RWPE2 (cell line): ENCODE measurements at regions not wholly inside any gene's neighbourhood (a gene's known extent, or its start where the extent isn't known, plus 50 kb on each side); places are given as distances from the start of the nearest gene placed in this dataset.

Source experiments
- ATAC-seq: fragments of 200-7000 bp; cut with Tn5 transposase; 3 replicates; pipeline ENCODE4 v1.9.1; 2021; ENCODE audit warnings: low read depth
- DNase-seq: peaks from one replicate; pipeline ENCODE4 v3.0.0-alpha.2; 2020; ENCODE audit warnings: low spot score
- H3K27ac ChIP-seq: fragments of 450-650 bp; 2 replicates; pipeline ENCODE4 v1.5.1; 2017; ENCODE audit warnings: mild to moderate bottlenecking; ENCODE audit not compliant: poor library complexity, severe bottlenecking
- H3K27me3 ChIP-seq: fragments of 250-450 bp; sonication (Bioruptor Pico); 2 replicates; pipeline ENCODE4 v1.5.1; 2021; ENCODE audit warnings: mild to moderate bottlenecking, moderate library complexity; ENCODE audit not compliant: insufficient read depth, poor library complexity, severe bottlenecking
- H3K36me3 ChIP-seq: fragments of 250-450 bp; sonication (Bioruptor Pico); 2 replicates; pipeline ENCODE4 v1.5.1; 2020; ENCODE audit warnings: low read depth, mild to moderate bottlenecking, moderate library complexity
- H3K4me1 ChIP-seq: fragments of 250-450 bp; sonication (Bioruptor Pico); 2 replicates; pipeline ENCODE4 v1.5.1; 2021; ENCODE audit warnings: mild to moderate bottlenecking, moderate library complexity; ENCODE audit not compliant: insufficient read depth, poor library complexity, severe bottlenecking
- H3K4me3 ChIP-seq: fragments of 250-450 bp; sonication (Bioruptor Pico); 2 replicates; pipeline ENCODE4 v1.5.1; 2021; ENCODE audit warnings: mild to moderate bottlenecking, moderate library complexity; ENCODE audit not compliant: severe bottlenecking
- H3K9me3 ChIP-seq: fragments of 250-450 bp; sonication (Bioruptor Pico); 2 replicates; pipeline ENCODE4 v1.5.1; 2021; ENCODE audit warnings: mild to moderate bottlenecking, moderate library complexity; ENCODE audit not compliant: severe bottlenecking
- TF ChIP-seq, protein P1 (sequence below): fragments of 450-650 bp; IDR thresholded peaks from one replicate; pipeline ENCODE4 v1.5.1; 2017; ENCODE audit warnings: mild to moderate bottlenecking, moderate library complexity; ENCODE audit not compliant: poor library complexity, severe bottlenecking

DNA sequence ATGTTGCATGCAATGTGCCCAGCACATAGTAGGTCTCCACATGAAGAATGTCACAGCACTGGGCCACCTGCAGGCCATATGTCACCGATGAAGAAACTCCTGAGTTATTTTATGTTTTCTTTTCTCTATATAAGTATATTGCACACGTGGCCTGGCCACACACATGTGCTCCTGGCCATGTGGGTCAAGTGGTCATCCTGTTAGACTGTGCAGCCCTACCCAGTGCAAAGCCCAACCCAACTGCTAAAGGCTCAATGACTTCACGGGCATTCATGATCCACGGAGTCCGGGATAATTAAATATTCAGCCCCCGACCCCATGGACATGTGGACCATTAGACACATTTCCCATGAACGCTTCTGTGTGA, 163.2 kb downstream of the TEX29 start:
- peaks cover 3% of the 10 kb centered on the region for H3K9me3 ChIP-seq
- ATAC-seq = no peak
- no peaks in the 10 kb centered on the region for H3K27me3 ChIP-seq
- H3K36me3 ChIP-seq = no peaks in the 10 kb centered on the region
- no peak for DNase-seq
- H3K27ac ChIP-seq = no peak overlapping the region
- no peak overlapping the region for H3K4me3 ChIP-seq
- H3K4me1 ChIP-seq = no peaks in the 10 kb centered on the region
- TF ChIP-seq, protein P1, sequence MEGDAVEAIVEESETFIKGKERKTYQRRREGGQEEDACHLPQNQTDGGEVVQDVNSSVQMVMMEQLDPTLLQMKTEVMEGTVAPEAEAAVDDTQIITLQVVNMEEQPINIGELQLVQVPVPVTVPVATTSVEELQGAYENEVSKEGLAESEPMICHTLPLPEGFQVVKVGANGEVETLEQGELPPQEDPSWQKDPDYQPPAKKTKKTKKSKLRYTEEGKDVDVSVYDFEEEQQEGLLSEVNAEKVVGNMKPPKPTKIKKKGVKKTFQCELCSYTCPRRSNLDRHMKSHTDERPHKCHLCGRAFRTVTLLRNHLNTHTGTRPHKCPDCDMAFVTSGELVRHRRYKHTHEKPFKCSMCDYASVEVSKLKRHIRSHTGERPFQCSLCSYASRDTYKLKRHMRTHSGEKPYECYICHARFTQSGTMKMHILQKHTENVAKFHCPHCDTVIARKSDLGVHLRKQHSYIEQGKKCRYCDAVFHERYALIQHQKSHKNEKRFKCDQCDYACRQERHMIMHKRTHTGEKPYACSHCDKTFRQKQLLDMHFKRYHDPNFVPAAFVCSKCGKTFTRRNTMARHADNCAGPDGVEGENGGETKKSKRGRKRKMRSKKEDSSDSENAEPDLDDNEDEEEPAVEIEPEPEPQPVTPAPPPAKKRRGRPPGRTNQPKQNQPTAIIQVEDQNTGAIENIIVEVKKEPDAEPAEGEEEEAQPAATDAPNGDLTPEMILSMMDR = no peak

DNA sequence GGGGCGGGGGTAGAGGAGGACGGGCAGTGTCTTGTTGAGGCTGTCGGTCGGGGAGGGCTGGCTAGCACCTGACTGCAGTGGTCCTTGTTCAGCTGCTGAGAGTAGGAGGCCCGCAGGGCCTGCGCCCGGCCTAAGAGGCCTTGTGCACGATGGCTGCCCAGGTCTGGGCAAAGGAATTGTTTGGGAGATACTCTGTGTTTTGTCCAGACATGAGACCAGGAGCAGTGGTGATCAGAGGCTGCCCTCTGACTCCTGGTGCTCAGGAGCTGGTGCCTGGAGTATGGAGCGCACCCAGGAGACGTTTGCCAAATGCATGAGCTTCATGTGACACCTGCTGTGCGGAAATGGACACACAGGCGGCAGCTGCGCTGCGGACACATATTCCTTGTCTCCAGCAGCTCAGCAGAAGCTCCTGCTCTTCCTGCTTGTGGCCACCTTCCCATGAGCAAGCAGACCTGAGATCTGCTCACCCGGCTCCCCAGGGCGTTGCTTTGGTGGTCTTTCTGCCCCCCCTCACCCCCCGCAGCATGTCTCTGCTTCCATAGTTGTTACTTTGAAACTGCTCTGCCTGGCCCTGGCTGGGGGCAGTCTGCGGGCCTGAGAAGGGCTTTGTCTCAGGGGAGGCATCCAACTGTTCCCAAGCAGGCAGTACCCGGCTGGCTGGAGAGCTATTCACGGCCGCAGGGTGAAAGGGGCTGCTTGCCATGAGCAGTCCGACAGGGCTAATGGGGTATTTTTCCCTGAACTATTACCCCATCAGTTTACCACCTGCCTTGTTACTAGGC, 163.9 kb downstream of the TEX29 start:
- Histone ChIP-seq H3K27ac (no peak overlapping the region), H3K27me3 (no peaks in the 10 kb centered on the region), H3K4me1 (no peaks in the 10 kb centered on the region), H3K36me3 (no peaks in the 10 kb centered on the region), H3K9me3 (peaks cover 3% of the 10 kb centered on the region), H3K4me3 (no peak overlapping the region)
- TF ChIP-seq, protein P1 = no peak
- DNase-seq (peak; percentile 20), ATAC-seq (no peak)

DNA sequence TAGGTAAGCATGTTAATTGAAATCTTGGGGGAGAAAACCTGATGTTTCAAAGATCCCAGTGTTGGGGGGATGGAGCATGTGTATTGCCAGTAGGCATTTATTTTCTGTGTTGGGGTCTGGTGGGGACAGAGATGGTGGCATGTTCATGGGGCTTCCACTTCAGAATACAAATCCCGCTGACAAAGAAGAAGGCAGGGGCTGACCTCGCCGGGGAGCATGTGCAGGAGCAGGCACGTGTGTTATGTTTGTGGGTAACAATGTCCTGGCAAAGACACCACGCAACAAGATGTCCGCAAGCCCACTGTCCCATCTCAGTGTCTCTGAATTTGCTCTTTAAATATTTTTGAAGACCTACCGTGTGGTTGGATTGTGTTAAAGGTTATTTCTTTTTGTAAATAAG, 164.5 kb downstream of the TEX29 start:
- TF ChIP-seq, protein P1 = no peak
- no peaks in the 10 kb centered on the region for H3K27me3 ChIP-seq
- no peak overlapping the region for H3K27ac ChIP-seq
- DNase-seq = no peak
- no peak overlapping the region for H3K4me3 ChIP-seq
- H3K36me3 ChIP-seq = no peaks in the 10 kb centered on the region
- no peaks in the 10 kb centered on the region for H3K4me1 ChIP-seq
- H3K9me3 ChIP-seq = peaks cover 3% of the 10 kb centered on the region
- ATAC-seq = no peak

DNA sequence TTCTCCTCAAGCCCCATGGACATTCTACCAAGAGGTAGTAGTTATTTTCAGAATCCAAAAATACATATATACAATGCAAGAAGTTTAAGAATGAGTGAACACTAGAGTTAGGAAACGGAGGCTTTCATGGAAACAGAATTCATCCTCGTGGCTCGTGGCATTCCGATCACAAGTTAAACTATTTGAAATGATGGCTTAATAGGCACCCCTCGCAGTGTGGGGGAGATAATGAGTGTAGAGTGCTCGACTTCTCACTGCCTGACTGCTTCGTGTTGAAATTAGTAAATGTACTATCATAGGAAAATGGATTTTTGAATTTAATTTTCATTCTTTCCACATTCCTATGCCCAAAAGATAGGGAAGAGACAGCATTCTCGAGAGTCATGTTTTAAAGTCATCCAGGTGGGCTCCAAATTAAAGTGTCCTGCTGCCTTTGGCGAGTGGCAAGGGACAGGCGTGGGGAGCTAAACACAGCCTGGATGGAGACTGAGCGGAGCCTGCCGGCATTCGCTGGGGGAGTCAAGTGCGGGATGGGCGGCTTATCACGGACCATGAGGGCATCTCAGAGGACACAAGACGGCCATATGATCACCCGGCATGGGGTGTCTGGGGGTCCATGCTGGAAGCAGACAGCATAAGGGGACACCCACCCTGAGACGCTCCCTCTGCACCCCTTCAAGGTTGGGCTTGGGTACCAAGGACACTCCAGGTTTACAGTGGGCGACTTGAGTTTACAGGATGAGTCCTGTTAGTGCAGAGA, 165.2 kb downstream of the TEX29 start:
- TF ChIP-seq, protein P1 = no peak
- no peak for ATAC-seq
- H3K27me3 ChIP-seq = no peaks in the 10 kb centered on the region

More for the DNA sequence above, 165.2 kb downstream of the TEX29 start:
- H3K27ac ChIP-seq = no peak overlapping the region
- H3K9me3 ChIP-seq = peaks cover 3% of the 10 kb centered on the region
- H3K4me3 ChIP-seq = no peak overlapping the region
- H3K4me1 ChIP-seq = no peaks in the 10 kb centered on the region
- no peaks in the 10 kb centered on the region for H3K36me3 ChIP-seq
- peak; percentile 25 for DNase-seq
